ENCODE measurements at regions not wholly inside any gene's neighbourhood (a gene's known extent, or its start where the extent isn't known, plus 50 kb on each side); places are given as distances from the start of the nearest gene placed in this dataset.

GRCh38 chr1:164186881-164187280, 372.1 kb upstream of the PBX1 start:
- ChIA-PET POLR2A (no interaction called here), CTCF (ENCODE audit: low intra/inter-chr PET ratio) (no interaction called here)
- no peak for ATAC-seq

More at GRCh38 chr1:164186881-164187280, 372.1 kb upstream of the PBX1 start:
- 1% methylated on average over 5 of the region's 5 CpGs for WGBS (ENCODE audit: insufficient coverage, low coverage, missing lambda C conversion rate)
- Histone ChIP-seq H3K36me3 (ENCODE audit: control insufficient read depth, insufficient read depth, low read length) (no peaks in the 10 kb centered on the region), H3K4me1 (replicated peaks in 1 of 2; ENCODE audit: control insufficient read depth in 2 of 2, insufficient read depth in 2 of 2, low read length in 2 of 2) (no peaks in the 10 kb centered on the region), H2AFZ (ENCODE audit: low read depth, low read length) (no peak overlapping the region), H4K20me1 (replicated peaks; ENCODE audit: control insufficient read depth, insufficient read depth, low read length) (no peaks in the 10 kb centered on the region), H3K79me2 (ENCODE audit: control insufficient read depth, insufficient read depth, low read length) (no peaks in the 10 kb centered on the region), H3K9me1 (ENCODE audit: control insufficient read depth, insufficient read depth, low read length) (no peaks in the 10 kb centered on the region), H3K9me3 (replicated peaks; ENCODE audit: control insufficient read depth, insufficient read depth, low read depth, low read length) (peaks cover 3% of the 10 kb centered on the region; the same call in 1 of the 2 replicates), H3K4me3 (no peak overlapping the region), H3K27me3 (ENCODE audit: control insufficient read depth in 2 of 2, insufficient read depth in 2 of 2, low read length in 2 of 2) (no peaks in the 10 kb centered on the region), H3K4me2 (ENCODE audit: insufficient read depth, low read length) (no peak overlapping the region), H3K27ac (ENCODE audit: extremely low read depth, low read depth, low read length) (no peak overlapping the region), H3K9ac (ENCODE audit: insufficient read depth in 1 of 2, low read depth in 2 of 2, low read length in 2 of 2) (no peak overlapping the region)
- in situ Hi-C loops (cut with MboI) (no loop called here), intact Hi-C loops (cut with micrococcal nuclease) (no loop called here)
- FAIRE-seq (no peak), DNase-seq (ENCODE audit: extremely low read depth in 1 of 4, low spot score in 3 of 4) (no peak)
- BruUV-seq (replicated peaks): no TSS peak
- TF ChIP-seq MTA3 (IDR thresholded peaks at IDR 0.05; ENCODE audit: borderline replicate concordance) (no peak), ESRRB (CRISPR knock-in tag; IDR thresholded peaks at IDR 0.05; ENCODE audit: borderline replicate concordance) (no peak), ZKSCAN1 (IDR thresholded peaks at IDR 0.05; ENCODE audit: low read depth, low read length) (no peak), EP400 (IDR thresholded peaks at IDR 0.05) (no peak), STAT5B (CRISPR knock-in tag; IDR thresholded peaks at IDR 0.05) (no peak), AFF4 (CRISPR knock-in tag; IDR thresholded peaks at IDR 0.05) (no peak), HNRNPK (IDR thresholded peaks at IDR 0.05; ENCODE audit: low read depth, low read length, poor library complexity, severe bottlenecking) (no peak), ARHGAP35 (IDR thresholded peaks at IDR 0.05; ENCODE audit: partially characterized antibody) (no peak)

Data from K562 (cell line).